CD4-positive, alpha-beta T cell (primary cell): ENCODE measurements at regions not wholly inside any gene's neighbourhood (a gene's known extent, or its start where the extent isn't known, plus 50 kb on each side); places are given as distances from the start of the nearest gene placed in this dataset.

Experiments used
- ATAC-seq: fragments of 200-7000 bp; cut with Tn5 transposase; one replicate; pipeline ENCODE4 v1.10.0; 2022; ENCODE audit warnings: mild to moderate bottlenecking; ENCODE audit not compliant: poor library complexity
- CTCF ChIA-PET: fragments of 350-600 bp; sonication (Branson Sonifier 250); formaldehyde crosslinking; loops from one replicate; lab custom pipeline; 2021; ENCODE audit warnings: antibody characterized with exemption, inconsistent platforms; lab: Charles Lee
- POLR2A ChIA-PET: fragments of 350-600 bp; sonication (Branson Sonifier 250); formaldehyde crosslinking; loops from one replicate; lab custom pipeline; 2021; ENCODE audit warnings: antibody characterized with exemption, inconsistent platforms; lab: Charles Lee
- DNase-seq, 14 experiments: peaks; one replicate each; pipeline ENCODE4 v3.0.0-alpha.2; 2013 to 2020; ENCODE audit warnings: mixed read lengths in 2 of 14
- H3K27ac ChIP-seq, 2 donors: one replicate each; pipeline versions ENCODE4 v1.5.1 to v1.7.0; 2013; ENCODE audit warnings: low read length in 2 of 2, low read depth in 1 of 2, mild to moderate bottlenecking in 1 of 2
- H3K27me3 ChIP-seq, 2 experiments: 1 replicate in 1 of 2; 2 replicates in 1 of 2; pipeline versions ENCODE4 v1.6.1 to v1.7.0; 2013; ENCODE audit warnings: low read length in 2 of 2, control low read depth in 1 of 2, mild to moderate bottlenecking in 1 of 2, moderate library complexity in 1 of 2; ENCODE audit not compliant: insufficient read depth in 2 of 2, control insufficient read depth in 1 of 2
- H3K36me3 ChIP-seq: one replicate; pipeline ENCODE4 v1.6.1; 2013; ENCODE audit warnings: low read length, control low read depth; ENCODE audit not compliant: insufficient read depth
- H3K4me1 ChIP-seq: one replicate; pipeline ENCODE4 v1.6.1; 2013; ENCODE audit warnings: low read length, control low read depth; ENCODE audit not compliant: insufficient read depth
- H3K4me3 ChIP-seq: one replicate; pipeline ENCODE4 v1.5.1; 2013; ENCODE audit warnings: mild to moderate bottlenecking, low read length, moderate library complexity
- H3K9me3 ChIP-seq, 2 experiments: 1 replicate in 1 of 2; 2 replicates in 1 of 2; pipeline versions ENCODE4 v1.6.1 to v1.7.0; 2013; ENCODE audit warnings: low read length in 2 of 2, mild to moderate bottlenecking in 2 of 2, control low read depth in 1 of 2, moderate library complexity in 1 of 2; ENCODE audit not compliant: control insufficient read depth in 1 of 2, insufficient read depth in 1 of 2
- H3K27ac Mint-ChIP-seq: one replicate; pipeline ENCODE4 v1.8.0; 2020; ENCODE audit warnings: mixed read lengths
- H3K27me3 Mint-ChIP-seq: one replicate; pipeline ENCODE4 v1.8.0; 2021; ENCODE audit warnings: mixed read lengths
- H3K36me3 Mint-ChIP-seq: one replicate; pipeline ENCODE4 v1.8.0; 2021; ENCODE audit warnings: low read depth, mixed read lengths
- H3K4me1 Mint-ChIP-seq: one replicate; pipeline ENCODE4 v1.8.0; 2021; ENCODE audit warnings: low read depth, mixed read lengths
- H3K4me3 Mint-ChIP-seq: one replicate; pipeline ENCODE4 v1.8.0; 2020; ENCODE audit warnings: mild to moderate bottlenecking, mixed read lengths
- H3K9me3 Mint-ChIP-seq: one replicate; pipeline ENCODE4 v1.8.0; 2020; ENCODE audit warnings: mixed read lengths
- intact Hi-C, 2 experiments: fragments of 100-400 bp; cut with DNase I in 1 of 2; cut with micrococcal nuclease in 1 of 2; formaldehyde crosslinking; loops; one replicate each; pipeline versions ENCODE4 v1.15.1 to v1.9.0; 2023 to 2025; cut with DNase I, micrococcal nuclease
- TF ChIP-seq, protein P1 (sequence below): fragments of 200-600 bp; IDR thresholded peaks from one replicate; pipeline ENCODE4 v1.8.0; 2022; ENCODE audit warnings: antibody characterized with exemption, mild to moderate bottlenecking

DNA sequence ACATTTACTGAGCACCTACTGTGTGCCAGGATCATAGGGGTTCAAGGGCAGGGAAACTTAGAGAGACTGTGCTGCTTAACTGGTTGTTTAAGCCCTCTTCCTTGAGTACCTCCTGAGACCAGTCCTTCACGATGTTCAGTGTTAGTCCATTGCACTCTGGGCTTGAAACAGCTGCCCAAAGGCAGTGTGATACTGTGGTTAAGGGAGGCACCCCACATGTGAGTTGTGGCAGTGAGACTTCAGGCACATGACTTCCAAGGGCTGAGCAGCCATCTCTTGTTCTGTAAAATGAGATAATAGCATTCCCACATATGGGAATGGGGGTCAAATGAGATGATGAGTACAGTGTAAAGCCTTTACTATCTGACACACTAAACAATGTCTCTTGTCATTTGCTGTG, 75.1 kb downstream of the LINGO1 start:
- Mint-ChIP-seq H3K27ac (no peak overlapping the region), H3K27me3 (peaks cover 21% of the 10 kb centered on the region), H3K36me3 (no peaks in the 10 kb centered on the region), H3K4me3 (no peak overlapping the region), H3K9me3 (no peaks in the 10 kb centered on the region), H3K4me1 (no peaks in the 10 kb centered on the region)
- ChIA-PET CTCF (interaction anchor here (0.9 kb wide), 1 partner anchor 14 kb away, joined by 3 read pairs; no protein-coding TSS in a partner anchor), POLR2A (no interaction called here)
- Histone ChIP-seq H3K36me3 (no peaks in the 10 kb centered on the region), H3K4me3 (no peak overlapping the region), H3K27me3 (no peaks in the 10 kb centered on the region), H3K27ac (no peak overlapping the region), H3K4me1 (no peaks in the 10 kb centered on the region), H3K9me3 (no peaks in the 10 kb centered on the region)
- intact Hi-C loops, result no loop called here
- DNase-seq, result no peak
- ATAC-seq, result no peak
- TF ChIP-seq, protein P1, sequence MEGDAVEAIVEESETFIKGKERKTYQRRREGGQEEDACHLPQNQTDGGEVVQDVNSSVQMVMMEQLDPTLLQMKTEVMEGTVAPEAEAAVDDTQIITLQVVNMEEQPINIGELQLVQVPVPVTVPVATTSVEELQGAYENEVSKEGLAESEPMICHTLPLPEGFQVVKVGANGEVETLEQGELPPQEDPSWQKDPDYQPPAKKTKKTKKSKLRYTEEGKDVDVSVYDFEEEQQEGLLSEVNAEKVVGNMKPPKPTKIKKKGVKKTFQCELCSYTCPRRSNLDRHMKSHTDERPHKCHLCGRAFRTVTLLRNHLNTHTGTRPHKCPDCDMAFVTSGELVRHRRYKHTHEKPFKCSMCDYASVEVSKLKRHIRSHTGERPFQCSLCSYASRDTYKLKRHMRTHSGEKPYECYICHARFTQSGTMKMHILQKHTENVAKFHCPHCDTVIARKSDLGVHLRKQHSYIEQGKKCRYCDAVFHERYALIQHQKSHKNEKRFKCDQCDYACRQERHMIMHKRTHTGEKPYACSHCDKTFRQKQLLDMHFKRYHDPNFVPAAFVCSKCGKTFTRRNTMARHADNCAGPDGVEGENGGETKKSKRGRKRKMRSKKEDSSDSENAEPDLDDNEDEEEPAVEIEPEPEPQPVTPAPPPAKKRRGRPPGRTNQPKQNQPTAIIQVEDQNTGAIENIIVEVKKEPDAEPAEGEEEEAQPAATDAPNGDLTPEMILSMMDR, result no peak

DNA sequence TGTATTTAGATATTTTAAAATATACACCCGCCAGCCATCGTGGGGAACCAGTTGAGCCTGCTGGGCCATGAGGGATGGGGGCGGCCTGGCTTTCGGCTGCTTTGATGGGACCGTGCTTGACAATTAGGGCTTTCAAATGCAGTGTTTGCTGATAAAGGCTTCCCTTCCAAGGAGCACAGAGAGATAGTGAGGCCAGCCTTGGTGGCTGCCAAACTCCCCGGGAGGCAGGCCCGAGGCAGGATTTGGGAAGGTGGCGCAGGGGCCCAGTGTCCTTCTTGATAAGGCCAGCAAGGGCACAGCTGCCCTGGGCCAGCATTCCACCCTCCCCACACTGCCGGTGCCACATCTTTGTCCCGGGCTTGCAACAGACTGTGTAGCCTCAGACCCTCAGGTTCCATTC, 75.6 kb downstream of the LINGO1 start:
- POLR2A ChIA-PET, result no interaction called here
- Histone ChIP-seq H3K27me3 (no peaks in the 10 kb centered on the region), H3K27ac (no peak overlapping the region), H3K4me1 (no peaks in the 10 kb centered on the region), H3K9me3 (no peaks in the 10 kb centered on the region), H3K36me3 (no peaks in the 10 kb centered on the region), H3K4me3 (no peak overlapping the region)
- Mint-ChIP-seq H3K4me1 (no peaks in the 10 kb centered on the region), H3K9me3 (no peaks in the 10 kb centered on the region), H3K27ac (no peak overlapping the region), H3K27me3 (peaks cover 21% of the 10 kb centered on the region), H3K36me3 (no peaks in the 10 kb centered on the region), H3K4me3 (no peak overlapping the region)
- intact Hi-C loops, result no loop called here
- DNase-seq (no peak), ATAC-seq (no peak)
- TF ChIP-seq, protein P1, result no peak
- CTCF ChIA-PET, result no interaction called here

DNA sequence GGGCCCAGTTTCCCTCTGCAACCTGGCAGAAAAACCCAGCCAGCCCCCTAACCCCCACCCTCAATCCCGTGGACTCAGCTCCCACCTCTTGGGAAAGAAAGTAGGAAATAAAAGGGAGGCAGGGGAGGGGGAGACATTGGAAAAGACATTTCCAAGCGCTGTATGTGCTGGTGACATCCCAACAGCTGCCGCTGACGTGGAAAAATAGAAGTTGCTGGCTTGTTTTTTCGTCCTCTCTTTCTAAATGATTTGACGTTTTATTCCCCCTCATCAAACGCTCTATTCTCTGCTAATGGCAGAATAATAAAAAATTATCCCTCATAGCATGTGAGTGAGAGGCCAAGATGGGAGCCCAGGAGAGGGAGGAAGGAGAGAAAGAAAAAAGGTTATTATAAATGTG, 76.1 kb downstream of the LINGO1 start:
- Mint-ChIP-seq H3K36me3 (no peaks in the 10 kb centered on the region), H3K27ac (no peak overlapping the region), H3K9me3 (no peaks in the 10 kb centered on the region), H3K4me3 (no peak overlapping the region), H3K27me3 (peaks cover 21% of the 10 kb centered on the region), H3K4me1 (no peaks in the 10 kb centered on the region)
- DNase-seq (no peak), ATAC-seq (no peak)
- no peaks in the 10 kb centered on the region for H3K4me1 ChIP-seq
- no peaks in the 10 kb centered on the region for H3K9me3 ChIP-seq
- ChIA-PET CTCF (no interaction called here), POLR2A (no interaction called here)
- H3K27ac ChIP-seq, result no peak overlapping the region
- no peaks in the 10 kb centered on the region for H3K36me3 ChIP-seq
- TF ChIP-seq, protein P1, result no peak
- no peak overlapping the region for H3K4me3 ChIP-seq
- no peaks in the 10 kb centered on the region for H3K27me3 ChIP-seq
- intact Hi-C loops, result no loop called here
